ENCODE measurements at regions not wholly inside any gene's neighbourhood (a gene's known extent, or its start where the extent isn't known, plus 50 kb on each side); places are given as distances from the start of the nearest gene placed in this dataset.

- TF ChIP-seq POLR2A (IDR thresholded peaks at IDR 0.05) = no peak
- TF ChIP-seq, protein P1, sequence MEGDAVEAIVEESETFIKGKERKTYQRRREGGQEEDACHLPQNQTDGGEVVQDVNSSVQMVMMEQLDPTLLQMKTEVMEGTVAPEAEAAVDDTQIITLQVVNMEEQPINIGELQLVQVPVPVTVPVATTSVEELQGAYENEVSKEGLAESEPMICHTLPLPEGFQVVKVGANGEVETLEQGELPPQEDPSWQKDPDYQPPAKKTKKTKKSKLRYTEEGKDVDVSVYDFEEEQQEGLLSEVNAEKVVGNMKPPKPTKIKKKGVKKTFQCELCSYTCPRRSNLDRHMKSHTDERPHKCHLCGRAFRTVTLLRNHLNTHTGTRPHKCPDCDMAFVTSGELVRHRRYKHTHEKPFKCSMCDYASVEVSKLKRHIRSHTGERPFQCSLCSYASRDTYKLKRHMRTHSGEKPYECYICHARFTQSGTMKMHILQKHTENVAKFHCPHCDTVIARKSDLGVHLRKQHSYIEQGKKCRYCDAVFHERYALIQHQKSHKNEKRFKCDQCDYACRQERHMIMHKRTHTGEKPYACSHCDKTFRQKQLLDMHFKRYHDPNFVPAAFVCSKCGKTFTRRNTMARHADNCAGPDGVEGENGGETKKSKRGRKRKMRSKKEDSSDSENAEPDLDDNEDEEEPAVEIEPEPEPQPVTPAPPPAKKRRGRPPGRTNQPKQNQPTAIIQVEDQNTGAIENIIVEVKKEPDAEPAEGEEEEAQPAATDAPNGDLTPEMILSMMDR (IDR thresholded peaks at IDR 0.05) = no peak
Measured at GRCh38 chr7:15821484-15822427, 135.3 kb upstream of the MEOX2 start.
